HEK293T (cell line): ENCODE measurements at regions not wholly inside any gene's neighbourhood (a gene's known extent, or its start where the extent isn't known, plus 50 kb on each side); places are given as distances from the start of the nearest gene placed in this dataset.

ENCODE experiments used
- BHLHE40 ChIP-seq: fragments of 450-650 bp; IDR thresholded peaks from 2 replicates; pipeline ENCODE4 v1.6.1; 2016; ENCODE audit warnings: mild to moderate bottlenecking, moderate library complexity, borderline replicate concordance
- FOXA1 ChIP-seq: fragments of 450-650 bp; IDR thresholded peaks from 2 replicates; pipeline ENCODE4 v1.6.1; 2016; ENCODE audit warnings: mild to moderate bottlenecking
- FOXM1 ChIP-seq: fragments of 450-650 bp; IDR thresholded peaks from 2 replicates; pipeline ENCODE4 v1.6.1; 2017; ENCODE audit warnings: mild to moderate bottlenecking, borderline replicate concordance
- L3MBTL2 ChIP-seq: fragments of 450-650 bp; conservative IDR thresholded peaks from 2 replicates; pipeline ENCODE4 v1.6.1; 2016; ENCODE audit warnings: mild to moderate bottlenecking
- LEF1 ChIP-seq: fragments of 450-650 bp; IDR thresholded peaks from 2 replicates; pipeline ENCODE4 v1.6.1; 2017; ENCODE audit warnings: mild to moderate bottlenecking, borderline replicate concordance
- NFRKB ChIP-seq: fragments of 450-650 bp; IDR thresholded peaks from 2 replicates; pipeline ENCODE4 v1.6.1; 2016; ENCODE audit warnings: mild to moderate bottlenecking, moderate library complexity
- TARDBP ChIP-seq: fragments of 450-650 bp; IDR thresholded peaks from 2 replicates; pipeline ENCODE4 v1.6.1; 2016
- ZNF384 ChIP-seq: fragments of 450-650 bp; IDR thresholded peaks from 2 replicates; pipeline ENCODE4 v1.6.1; 2016
- TF ChIP-seq, protein P1 (sequence below): fragments of 450-650 bp; IDR thresholded peaks from 2 replicates; pipeline ENCODE4 v1.6.1; 2016

DNA sequence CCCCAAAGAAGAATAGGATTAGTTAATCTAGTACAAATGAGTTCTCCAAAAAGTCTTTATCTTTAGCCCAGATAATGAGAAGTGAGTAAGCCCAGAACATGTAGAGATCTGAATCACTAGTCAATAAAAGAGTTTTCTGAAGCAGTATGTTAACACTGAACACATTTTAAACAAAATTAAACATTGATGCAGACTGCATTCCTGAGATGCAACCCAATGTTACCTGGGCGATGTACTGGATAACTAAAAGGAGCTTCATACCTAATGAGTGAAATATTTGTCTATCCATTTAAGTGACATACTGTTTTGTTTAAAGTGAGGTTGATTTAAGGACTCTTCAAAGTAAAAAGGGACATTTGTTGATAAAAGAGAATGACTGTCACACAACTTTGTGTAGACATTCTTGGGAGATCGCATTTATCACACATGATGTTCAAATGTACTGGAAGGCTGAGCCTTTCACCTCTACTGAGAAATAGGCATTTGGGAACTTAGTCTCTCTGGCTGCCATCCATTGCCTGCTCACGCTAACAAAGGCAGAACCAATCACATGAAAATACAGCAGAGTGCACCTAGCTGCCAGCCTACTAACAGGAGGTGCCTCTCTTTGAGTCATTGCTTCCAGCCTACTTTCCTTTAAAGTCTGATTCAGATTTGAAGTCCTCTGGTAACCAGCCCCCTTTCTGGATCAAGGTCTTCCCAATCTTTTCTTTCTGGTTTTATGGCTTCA, 287.7 kb downstream of the BTG1 start:
- TF ChIP-seq FOXM1, result no peak
- TF ChIP-seq L3MBTL2, result no peak
- TF ChIP-seq NFRKB, result no peak
- TF ChIP-seq ZNF384, result no peak
- TF ChIP-seq BHLHE40, result no peak
- no peak for TF ChIP-seq LEF1
- no peak for TF ChIP-seq TARDBP
- no peak for TF ChIP-seq FOXA1
- TF ChIP-seq, protein P1, sequence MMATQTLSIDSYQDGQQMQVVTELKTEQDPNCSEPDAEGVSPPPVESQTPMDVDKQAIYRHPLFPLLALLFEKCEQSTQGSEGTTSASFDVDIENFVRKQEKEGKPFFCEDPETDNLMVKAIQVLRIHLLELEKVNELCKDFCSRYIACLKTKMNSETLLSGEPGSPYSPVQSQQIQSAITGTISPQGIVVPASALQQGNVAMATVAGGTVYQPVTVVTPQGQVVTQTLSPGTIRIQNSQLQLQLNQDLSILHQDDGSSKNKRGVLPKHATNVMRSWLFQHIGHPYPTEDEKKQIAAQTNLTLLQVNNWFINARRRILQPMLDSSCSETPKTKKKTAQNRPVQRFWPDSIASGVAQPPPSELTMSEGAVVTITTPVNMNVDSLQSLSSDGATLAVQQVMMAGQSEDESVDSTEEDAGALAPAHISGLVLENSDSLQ, result no peak
